HG03571 (cell line): ENCODE measurements at regions not wholly inside any gene's neighbourhood (a gene's known extent, or its start where the extent isn't known, plus 50 kb on each side); places are given as distances from the start of the nearest gene placed in this dataset.

Experiments used
- ATAC-seq: cut with Tn5 transposase; IDR thresholded peaks from one replicate; pipeline ENCODE4 v1.9.1; 2021; ENCODE audit not compliant: unreplicated experiment

DNA sequence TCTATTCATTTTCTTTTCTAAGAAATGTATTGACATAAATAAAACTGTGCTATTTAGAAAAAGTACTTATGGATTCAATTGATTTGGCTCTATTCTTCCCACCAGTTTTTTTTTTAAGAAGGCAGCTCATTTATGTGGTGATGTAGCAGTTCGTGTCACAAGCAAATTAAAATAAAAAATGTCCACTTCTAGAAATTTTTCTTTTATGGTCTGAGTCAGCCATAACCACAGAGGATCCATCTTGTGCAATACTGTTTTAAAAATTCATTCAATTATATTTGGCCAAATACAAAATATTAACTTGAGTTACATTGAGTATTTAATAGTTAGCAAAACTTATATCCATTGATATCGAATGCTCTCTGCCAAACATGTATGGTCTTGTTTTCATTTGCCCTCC lies 207.9 kb upstream of the FAT1 start:
- ATAC-seq, result no peak

DNA sequence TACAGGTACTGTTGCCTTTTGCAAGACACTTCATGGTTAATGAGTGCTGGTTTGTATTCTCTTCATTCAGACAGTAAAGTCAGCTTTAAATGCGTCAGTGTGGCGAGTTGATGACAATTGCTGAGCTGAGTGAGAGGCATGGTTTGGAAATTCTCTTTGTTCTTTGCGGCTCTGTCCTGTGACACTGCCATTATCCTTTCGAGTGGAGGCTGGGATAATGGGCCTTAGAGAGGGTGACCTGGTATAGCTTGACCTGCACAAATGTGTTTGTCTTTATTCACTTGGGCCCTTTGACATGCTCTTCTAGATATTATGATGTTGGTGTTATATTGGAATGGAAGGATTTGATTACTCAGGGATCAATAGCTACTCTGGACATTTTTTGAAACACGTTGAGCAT lies 208.5 kb upstream of the FAT1 start:
- no peak for ATAC-seq

DNA sequence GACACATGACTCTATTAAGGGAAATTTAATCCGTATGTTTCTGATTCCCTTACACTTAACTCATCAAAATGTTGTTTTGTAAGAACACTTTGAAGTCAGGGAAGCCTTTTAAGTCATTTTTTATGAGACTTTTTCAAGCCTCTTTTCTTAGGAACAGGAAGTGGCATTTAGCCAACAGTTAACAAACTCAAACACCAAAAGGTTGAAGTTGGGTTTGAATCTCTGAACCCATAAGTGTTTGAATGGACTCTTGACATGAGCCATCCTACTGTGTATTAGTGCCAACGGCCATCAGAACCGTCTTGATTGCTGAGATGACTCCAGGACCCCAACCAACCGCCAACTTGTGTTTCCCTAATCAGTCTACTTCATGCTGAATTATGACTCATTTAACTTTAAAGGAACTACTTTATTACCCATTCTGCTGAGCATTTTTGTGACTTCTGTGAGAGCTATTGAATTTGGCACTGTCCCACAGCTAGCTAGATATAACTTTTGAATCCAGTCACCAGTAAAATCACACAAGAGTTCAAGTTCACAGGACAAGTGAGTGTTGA lies 209.1 kb upstream of the FAT1 start:
- ATAC-seq, result no peak

DNA sequence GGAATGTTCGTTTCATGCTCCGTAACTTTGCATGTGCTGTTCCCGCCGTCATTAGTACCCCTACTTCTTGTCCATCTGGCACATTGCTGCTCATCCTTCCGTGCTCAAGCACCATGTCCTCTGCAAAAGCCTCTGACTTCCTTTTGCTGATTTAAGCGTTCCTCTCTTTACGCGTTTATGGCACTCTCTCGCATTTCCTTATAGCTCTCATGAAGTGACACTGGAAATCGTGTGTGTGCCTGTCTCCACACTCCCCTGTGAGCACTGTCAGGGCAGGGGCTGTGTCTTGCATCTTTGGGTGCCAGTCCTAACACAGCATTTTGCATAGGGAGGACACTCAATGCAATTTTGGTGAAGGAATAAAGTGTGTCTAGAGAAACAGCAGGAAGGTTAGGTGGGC lies 210.6 kb upstream of the FAT1 start:
- no peak for ATAC-seq

DNA sequence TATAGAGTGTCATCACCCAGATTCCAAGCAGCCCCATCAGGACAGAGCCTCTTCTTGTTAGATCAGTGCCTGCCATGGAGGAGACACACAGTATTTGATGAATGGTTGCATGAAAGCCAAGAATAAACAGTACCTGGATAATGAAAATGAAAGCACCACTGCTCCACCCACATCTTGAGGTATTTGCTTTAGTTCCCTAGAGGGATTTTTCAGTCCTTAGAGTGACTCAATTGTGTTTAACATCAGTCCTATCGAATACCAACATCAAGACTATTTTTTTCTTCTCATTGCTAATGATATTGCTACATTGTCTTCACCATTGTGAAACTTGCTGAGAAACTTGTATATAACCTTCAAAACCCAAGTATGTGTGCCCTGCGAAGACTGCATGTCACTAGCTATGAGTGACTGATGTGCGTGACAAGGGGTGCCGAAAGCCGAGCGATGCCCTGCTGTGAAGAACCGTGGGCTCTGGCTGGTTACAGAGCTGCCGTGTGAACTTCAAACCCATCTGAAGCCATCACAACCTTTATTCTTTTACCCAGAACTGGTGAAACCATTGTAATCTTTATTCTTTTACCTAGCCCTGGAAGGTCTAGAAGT lies 211.3 kb upstream of the FAT1 start:
- ATAC-seq, result no peak

DNA sequence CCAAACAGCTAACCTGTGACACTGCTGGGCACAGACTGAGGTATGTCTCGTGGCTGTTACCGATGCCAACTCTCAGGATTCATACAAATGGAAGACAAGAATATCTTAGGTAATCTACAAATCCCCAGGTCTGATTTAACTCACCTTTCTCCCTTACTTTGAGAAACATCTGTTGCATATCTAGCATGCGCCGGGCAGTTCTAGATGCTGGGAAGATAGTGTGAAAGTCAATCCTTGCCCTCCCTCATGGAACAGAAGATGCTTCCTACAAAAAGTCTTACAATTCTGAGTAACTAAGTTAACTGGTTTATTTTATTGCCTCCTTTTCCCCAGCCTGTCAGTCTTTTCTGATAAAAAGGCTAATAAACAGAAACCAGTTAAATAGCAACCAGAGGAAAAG lies 212.2 kb upstream of the FAT1 start:
- no peak for ATAC-seq

DNA sequence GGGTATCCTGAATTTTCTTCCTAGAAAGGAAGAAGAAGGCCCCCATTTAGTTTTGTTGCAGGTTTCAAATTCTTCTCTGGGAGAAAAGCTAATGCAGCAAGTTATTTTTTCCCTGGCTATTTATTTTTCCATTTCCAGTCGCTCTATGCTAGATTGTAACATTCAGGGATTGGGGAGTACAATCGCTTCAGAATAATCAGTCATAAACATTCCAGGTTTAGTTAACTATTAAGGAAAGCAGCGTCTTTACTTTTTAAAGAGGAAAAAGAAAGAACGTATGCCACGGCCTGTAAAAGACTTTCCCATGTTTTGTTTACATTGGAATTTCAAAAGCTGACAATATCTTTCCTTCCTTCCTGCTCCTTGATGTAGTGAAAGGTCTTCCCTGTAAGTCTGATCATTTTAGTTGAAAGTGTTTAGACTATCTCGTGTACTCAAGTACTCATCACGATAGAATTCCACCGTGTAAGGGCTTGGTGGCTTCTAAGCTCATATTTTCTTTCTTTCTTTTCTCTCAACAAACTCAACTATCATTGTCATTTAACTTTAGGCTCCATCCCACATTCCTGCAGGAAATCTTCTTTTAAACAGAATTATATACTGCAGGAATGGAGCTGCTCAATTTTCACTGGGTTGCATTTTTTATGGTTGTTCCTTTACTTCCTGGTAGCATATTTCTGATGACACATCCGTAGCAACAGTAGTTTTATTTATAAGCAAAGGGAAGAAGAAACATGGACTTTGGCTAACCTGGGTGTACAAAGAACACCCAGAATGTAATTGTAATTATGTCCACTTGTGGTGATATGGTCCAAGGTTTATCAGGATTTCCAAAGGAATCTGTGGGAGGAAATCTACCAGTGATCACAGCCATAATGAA lies 213.1 kb upstream of the FAT1 start:
- no peak for ATAC-seq

DNA sequence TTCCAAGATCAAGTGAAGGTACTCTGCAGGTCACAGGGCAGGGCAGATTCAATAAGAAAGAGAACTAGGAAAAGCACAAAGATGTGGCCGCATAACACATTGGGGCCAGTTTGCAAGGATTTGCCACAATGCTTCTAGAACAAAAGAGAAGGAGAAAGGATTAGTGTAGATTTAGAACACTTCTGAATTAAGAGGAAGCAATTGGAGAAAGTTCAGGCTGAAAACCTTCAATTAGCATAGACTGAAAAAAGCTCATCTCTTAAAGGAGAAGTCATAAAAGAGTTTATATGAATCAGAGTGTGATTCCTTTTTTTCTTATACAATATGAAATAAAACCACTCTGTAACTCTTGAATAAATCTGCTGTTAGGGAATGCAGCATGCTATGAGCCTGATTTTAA lies 215.6 kb upstream of the FAT1 start:
- no peak for ATAC-seq

DNA sequence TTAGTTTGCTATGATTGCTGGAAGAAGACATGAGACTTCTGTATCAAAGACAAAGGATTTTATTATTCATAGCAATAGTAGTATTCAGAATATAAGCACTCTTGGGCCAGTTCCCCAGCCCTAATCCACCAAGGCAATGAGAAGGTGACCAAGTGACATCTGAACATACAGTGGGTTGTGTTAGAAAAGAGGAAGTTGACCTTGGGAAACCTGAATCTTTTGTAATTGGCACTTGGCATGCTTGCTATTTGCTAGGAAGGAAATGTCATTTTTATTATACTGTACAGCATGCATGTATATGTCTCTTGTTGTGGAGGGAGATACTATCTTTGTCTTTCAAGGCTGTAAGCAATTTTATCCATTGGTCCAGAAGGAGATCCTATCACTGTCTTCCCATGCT lies 216.1 kb upstream of the FAT1 start:
- ATAC-seq, result no peak

DNA sequence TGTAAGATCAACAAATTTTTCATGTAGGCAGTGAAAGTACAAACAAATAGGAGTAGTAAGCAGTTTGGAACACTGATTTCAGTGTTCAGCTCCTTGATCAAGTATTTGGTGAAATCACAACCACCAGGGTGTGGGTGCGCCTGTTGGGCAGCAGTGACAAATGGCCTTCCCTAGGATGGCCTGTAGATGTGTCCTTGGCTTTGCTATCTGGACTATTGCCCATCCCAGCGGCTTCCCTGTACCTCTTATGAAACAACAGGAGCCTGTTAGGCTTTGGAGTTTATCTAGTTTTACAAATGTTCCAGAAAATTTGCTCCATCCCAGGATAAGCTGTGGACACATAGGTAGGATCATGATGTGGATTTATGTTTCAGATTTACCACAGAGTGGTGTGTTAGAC lies 216.8 kb upstream of the FAT1 start:
- no peak for ATAC-seq

DNA sequence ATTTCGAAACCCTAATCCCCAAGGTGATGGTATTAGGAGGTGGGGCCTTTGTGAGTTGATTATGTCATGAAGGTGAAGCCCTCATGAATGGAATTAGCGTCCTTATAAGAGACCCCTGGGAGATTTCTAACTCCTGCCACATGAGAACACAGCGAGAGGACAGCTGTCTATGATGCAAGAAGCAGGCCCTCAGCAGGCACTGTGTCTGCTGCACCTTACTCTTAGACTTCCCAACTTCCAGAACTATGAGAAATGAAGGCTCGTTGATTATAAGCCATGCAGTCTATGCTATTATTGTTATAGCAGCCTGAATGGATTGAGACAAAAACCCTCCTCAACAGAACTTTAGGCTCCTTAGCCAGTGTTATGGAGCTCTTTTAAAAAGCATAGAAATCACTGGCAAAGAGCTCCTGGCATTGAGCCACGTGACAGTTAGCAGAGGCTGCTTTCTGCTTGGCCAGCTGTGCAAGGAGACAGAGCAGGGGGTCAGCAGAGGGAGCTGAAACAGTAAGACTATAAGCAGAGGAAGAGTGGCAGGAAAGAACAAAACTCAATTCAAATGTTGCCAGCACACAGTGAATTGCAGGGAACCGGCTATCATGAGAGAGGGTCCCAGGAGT lies 219.2 kb upstream of the FAT1 start:
- ATAC-seq, result no peak

DNA sequence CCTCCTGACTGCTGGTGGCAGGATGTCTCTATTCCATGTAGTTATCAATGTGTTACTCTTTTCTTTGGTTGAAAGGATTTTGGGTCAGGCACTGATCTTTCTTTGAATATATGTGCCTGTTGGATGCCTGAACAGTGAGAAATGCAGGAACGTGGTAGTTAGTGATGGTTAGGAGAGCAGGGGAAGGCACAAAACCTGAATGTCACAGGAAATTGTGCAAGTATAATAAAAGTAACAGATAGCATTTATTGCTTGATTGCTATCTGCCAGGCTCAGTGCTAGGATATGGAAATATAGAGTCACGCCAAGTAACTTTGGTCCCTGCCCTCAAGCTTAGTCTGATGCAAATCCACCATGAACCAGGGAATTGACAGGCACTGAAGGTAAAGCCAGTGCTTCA lies 219.8 kb upstream of the FAT1 start:
- ATAC-seq, result no peak

DNA sequence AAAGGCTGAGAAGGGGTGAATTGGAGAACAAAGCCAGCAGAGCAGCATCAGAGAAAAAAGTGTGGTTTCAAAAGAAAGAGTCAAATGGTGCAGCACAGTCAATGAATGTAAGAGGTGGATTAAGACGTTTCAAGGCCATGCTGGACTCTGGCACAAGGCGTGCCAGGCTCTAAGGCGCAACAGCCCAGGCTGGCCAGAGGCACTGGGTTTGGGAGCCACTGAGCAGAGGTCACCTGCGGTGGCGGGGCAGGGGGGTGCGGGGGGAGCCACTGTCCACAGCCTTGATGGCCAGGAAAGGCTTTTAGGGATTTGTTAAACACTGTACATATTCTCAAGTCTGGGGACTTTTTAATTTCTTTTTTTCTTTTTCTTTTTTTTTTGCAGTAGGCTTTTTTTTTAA lies 222.5 kb upstream of the FAT1 start:
- no peak for ATAC-seq

DNA sequence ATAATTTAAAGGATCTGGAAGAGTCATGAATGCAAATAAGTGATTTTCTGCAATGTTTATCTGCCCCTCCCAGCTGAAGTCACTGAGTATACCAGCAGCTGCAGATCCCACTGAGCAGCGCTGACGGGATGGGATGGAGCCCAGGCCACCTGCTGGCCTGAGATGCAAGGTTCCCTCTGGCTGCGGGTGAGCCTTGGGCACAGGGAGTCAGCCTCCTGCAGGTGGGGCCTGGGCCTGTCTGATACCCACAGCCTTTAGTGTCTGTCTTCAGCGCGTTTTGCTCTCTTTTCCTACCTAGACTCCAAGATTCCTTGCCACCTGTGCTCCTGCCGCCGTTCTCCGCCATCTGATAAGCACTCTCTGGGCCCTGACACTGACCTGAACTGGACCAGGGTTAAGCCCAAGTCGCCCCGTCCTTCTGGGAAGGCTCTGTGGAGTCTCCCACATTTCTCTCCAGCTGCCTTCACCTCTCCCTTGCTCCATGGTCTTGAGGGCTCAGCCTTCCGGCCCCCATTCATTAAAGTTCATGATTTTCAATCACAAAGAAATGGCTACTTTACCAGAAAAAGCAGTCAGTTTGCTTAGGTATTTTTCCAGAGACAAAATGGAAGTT lies 223.1 kb upstream of the FAT1 start:
- no peak for ATAC-seq

DNA sequence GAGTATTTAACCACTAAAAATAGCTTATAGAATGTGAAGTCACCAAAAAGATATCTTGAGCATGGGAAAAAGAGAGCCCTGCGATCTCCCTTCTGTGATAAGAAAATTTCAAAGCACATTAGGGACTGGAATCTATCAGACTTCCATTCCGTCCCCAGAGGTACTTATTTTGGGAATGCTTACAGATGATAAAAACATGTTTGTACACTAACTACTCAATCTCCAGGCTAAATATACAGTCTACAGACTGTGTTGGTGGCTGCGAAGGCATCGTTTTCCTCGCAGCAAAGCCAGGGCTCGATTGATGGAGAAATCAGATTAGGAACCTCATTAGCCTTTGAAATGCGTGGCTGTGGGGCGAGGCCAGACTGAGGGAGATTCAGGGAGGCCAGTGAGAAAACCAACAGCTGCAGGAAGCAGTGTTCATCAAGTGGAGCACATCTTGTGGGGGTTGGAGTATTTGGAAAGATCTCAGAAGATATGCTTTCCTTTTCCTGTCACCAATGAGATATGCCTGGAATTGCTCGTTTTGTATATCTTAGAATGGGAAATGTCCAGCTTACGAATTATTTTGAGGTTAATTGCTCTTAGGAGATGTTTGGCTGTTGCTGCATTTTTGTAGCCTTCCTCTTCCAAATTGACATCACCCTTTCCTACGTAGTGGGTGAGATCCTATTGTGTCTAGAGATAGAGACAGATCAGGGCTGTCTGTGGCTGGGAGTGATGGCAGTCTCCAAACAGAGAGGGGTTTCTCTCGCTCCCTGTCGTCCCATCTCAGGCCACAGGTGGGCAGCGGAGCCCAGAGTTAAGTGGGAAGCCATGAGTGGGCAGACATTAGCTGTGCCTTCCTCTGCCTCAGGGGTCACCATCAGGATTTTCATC lies 224.9 kb upstream of the FAT1 start:
- ATAC-seq, result no peak

DNA sequence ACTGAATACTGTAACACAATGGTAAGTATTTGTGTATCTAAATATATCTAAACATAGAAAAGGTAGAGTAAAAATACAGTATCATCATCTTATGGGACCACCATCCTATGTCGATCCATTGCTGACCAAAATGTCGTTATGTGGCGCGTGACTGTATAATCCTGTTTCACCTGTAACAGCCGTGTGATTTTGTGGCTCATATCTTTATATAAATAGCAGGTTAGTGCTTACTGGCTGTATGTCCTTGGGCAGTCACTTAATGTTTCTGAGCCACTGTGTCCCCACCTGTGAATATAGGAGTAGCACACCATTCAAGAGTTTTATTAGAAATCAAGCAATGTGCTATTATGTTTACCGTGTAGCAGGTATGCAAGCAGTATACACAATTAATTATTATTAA lies 226.2 kb upstream of the FAT1 start:
- no peak for ATAC-seq

DNA sequence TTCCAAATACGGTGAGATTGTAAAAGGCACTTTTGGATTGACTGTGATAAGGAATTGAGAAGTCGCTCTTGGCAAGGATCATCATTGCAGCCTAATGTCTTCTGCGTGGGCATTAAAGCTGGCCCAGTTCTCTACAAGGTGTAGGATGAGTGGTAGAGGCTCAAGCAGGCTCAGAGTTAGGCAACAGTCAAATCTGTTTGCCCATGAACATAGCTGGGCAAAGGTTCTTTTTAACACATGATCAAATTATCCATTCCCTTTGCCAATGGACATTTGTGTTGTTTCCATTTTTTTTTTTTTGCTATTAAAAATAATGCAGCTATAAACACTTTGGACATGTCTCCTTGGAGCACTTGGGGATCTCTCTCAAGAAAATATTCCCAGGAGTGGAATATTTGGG lies 229.1 kb upstream of the FAT1 start:
- ATAC-seq, result no peak

DNA sequence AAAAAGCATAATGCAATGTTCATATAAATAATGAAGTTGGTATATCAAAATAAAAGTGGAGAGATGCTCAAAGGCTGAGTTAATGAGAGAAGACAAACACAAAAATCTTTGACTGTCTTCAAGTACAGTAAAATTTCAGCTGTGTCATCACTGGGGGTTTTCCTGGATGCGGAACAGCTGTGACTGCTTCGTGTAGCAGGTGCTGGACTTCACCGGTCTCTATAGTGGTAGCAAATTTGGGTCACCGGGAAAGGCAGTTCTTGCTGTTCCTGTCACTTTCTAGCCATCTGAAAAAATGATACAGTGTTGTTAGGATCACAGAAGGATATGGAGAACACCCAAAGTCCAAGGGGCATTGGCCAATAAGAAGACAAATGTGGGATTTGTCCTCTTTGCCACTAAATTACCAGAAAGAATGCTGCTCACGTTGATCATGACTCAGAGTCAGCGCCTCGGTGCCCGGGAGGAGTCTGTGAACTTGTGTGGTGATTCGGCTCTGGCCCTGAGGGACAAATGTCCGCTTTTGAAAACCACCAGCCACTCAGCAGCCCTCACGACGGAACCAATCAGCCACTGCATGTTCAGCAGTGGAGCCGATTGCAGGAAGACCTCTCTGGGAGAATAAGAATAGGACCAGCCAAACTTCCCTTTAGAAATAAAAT lies 230.1 kb upstream of the FAT1 start:
- ATAC-seq, result no peak

DNA sequence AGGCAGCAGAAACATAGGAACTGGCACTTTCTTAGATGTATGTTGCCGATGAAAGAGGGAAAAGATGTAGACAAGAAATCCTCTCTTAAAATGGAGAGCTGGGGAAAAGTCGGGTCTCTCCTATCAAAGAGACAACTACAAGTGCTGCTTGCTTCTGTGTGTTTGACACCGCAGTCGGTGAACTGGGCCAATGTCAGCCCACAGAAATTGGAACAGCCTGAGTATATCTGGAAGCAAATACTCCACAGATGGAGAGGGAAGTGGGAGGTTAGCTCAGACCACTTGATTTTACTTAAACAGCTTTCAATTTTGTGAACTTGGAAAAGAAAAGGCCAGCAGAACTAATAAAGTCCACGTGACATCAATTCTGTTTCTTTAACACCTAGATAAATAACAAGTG lies 230.9 kb upstream of the FAT1 start:
- ATAC-seq, result no peak

DNA sequence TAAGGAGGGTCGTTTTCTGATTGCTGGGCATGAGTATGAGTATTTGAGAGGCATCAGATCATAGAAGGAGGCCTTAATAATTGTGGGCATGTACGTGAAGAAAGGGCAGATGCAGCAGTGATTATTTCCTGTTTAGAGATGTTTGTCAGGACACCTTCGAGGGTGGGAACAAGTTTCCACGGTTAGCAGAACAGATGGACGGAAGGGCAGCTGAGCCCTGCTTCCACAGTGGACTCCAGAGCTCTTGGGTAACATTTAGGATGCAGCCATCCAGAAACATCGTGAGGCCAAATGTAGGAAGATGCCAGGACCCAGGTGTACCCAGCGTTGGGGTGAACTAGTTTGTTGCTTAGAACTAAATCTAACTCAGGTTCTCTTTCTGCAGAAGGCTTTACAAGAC lies 231.3 kb upstream of the FAT1 start:
- no peak for ATAC-seq
